GM23248 (cell line): ENCODE measurements at regions not wholly inside any gene's neighbourhood (a gene's known extent, or its start where the extent isn't known, plus 50 kb on each side); places are given as distances from the start of the nearest gene placed in this dataset.

ENCODE experiments used
- DNase-seq: peaks from one replicate; pipeline ENCODE4 v3.0.0-alpha.2; 2015
- H2AFZ ChIP-seq: fragments of 200-600 bp; sonication (generic); 2 replicates; pipeline ENCODE4 v1.6.1; 2016; ENCODE audit warnings: antibody characterized with exemption
- H3F3A ChIP-seq: fragments of 200-600 bp; sonication (generic); 2 replicates; pipeline ENCODE4 v1.6.1; 2016; ENCODE audit warnings: mild to moderate bottlenecking, antibody characterized with exemption, mixed run types; ENCODE audit not compliant: insufficient read depth
- H3K27ac ChIP-seq: fragments of 200-600 bp; sonication (generic); 2 replicates; pipeline ENCODE4 v1.5.1; 2016; ENCODE audit warnings: mild to moderate bottlenecking
- H3K27me3 ChIP-seq: fragments of 200-600 bp; sonication (generic); replicated peaks from 2 replicates; pipeline ENCODE4 v1.6.1; 2016; ENCODE audit warnings: mild to moderate bottlenecking; ENCODE audit not compliant: insufficient read depth
- H3K36me3 ChIP-seq: fragments of 200-600 bp; sonication (generic); 2 replicates; pipeline ENCODE4 v1.6.1; 2016; ENCODE audit warnings: low read depth, mild to moderate bottlenecking
- H3K4me1 ChIP-seq: fragments of 200-600 bp; sonication (generic); 2 replicates; pipeline ENCODE4 v1.6.1; 2016; ENCODE audit warnings: mild to moderate bottlenecking; ENCODE audit not compliant: insufficient read depth
- H3K4me2 ChIP-seq: fragments of 200-600 bp; sonication (generic); one replicate; pipeline ENCODE4 v1.6.1; 2016; ENCODE audit warnings: mild to moderate bottlenecking; ENCODE audit not compliant: unreplicated experiment
- H3K4me3 ChIP-seq: fragments of 200-600 bp; sonication (generic); 2 replicates; pipeline ENCODE4 v1.5.1; 2016; ENCODE audit warnings: mild to moderate bottlenecking
- H3K79me2 ChIP-seq: fragments of 200-600 bp; sonication (generic); 2 replicates; pipeline ENCODE4 v1.6.1; 2016; ENCODE audit warnings: mild to moderate bottlenecking; ENCODE audit not compliant: insufficient read depth
- H3K9ac ChIP-seq: fragments of 200-600 bp; sonication (generic); 2 replicates; pipeline ENCODE4 v1.6.1; 2016; ENCODE audit warnings: mild to moderate bottlenecking
- H3K9me2 ChIP-seq: fragments of 200-600 bp; sonication (generic); 2 replicates; pipeline ENCODE4 v1.6.1; 2016; ENCODE audit warnings: mixed run types, mild to moderate bottlenecking, moderate library complexity; ENCODE audit not compliant: insufficient read depth
- H3K9me3 ChIP-seq: fragments of 200-600 bp; sonication (generic); one replicate; pipeline ENCODE4 v1.6.1; 2017; ENCODE audit warnings: low read depth
- H4K20me1 ChIP-seq: fragments of 200-600 bp; sonication (generic); 2 replicates; pipeline ENCODE4 v1.6.0; 2016; ENCODE audit not compliant: insufficient read depth
- EZH2 ChIP-seq: fragments of 200-600 bp; sonication (generic); IDR thresholded peaks from 2 replicates; pipeline ENCODE4 v1.6.1; 2018; ENCODE audit warnings: antibody characterized with exemption, mild to moderate bottlenecking; ENCODE audit not compliant: insufficient read depth, poor library complexity, severe bottlenecking
- EZH2phosphoT487 ChIP-seq: fragments of 200-600 bp; sonication (generic); IDR thresholded peaks from 2 replicates; pipeline ENCODE4 v1.6.1; 2018; ENCODE audit warnings: antibody characterized with exemption, moderate library complexity, mild to moderate bottlenecking, low read depth; ENCODE audit not compliant: insufficient read depth
- WGBS, 2 experiments: methylation state at CpG; one replicate each; pipeline ENCODE4 v1.1.6; 2015 to 2017; ENCODE audit warnings: low lambda C conversion rate in 2 of 2, low coverage in 1 of 2; ENCODE audit errors: missing lambda C conversion rate in 2 of 2; 5-methylcytosine and 5-hydroxymethylcytosine counted together
- in situ Hi-C: fragments of 300-500 bp; cut with MboI; formaldehyde crosslinking; loops from 2 replicates; pipeline ENCODE4 v1.15.0; 2020

- Histone ChIP-seq H3K9me3 (no peaks in the 10 kb centered on the region), H3K9me2 (no peaks in the 10 kb centered on the region), H2AFZ (no peak overlapping the region), H3K4me3 (no peak overlapping the region), H3K27me3 (no peaks in the 10 kb centered on the region), H4K20me1 (no peaks in the 10 kb centered on the region), H3K27ac (0 out of 2 replicates have a peak overlapping the region, but pooled peaks have one; percentile 12), H3K4me2 (no peak overlapping the region), H3F3A (peaks cover 13% of the 10 kb centered on the region; the same call in 1 of the 2 replicates), H3K79me2 (no peaks in the 10 kb centered on the region), H3K4me1 (peaks cover 17% of the 10 kb centered on the region), H3K36me3 (no peaks in the 10 kb centered on the region), H3K9ac (no peak overlapping the region)
- WGBS, 2 experiments = 39 to 48% methylated on average over 5 of the region's 5 CpGs
- in situ Hi-C loops = loop anchor here (25.0 kb wide), 2 partner anchors 272 to 422 kb away; no protein-coding TSS in a partner anchor
- no peak for TF ChIP-seq EZH2phosphoT487
- no peak for TF ChIP-seq EZH2
- DNase-seq = peak; percentile 78
Observed at GRCh38 chr5:82365744-82366228, 87.6 kb upstream of the RPS23 start.

GRCh38 chr5:82365026-82365425 is 86.9 kb upstream of the RPS23 start:
- peaks cover 13% of the 10 kb centered on the region; the same call in 1 of the 2 replicates for H3F3A ChIP-seq
- in situ Hi-C loops = loop anchor here (25.0 kb wide), 2 partner anchors 272 to 422 kb away; no protein-coding TSS in a partner anchor
- no peaks in the 10 kb centered on the region for H3K9me3 ChIP-seq
- H3K27me3 ChIP-seq = no peaks in the 10 kb centered on the region
- no peak overlapping the region for H3K9ac ChIP-seq
- no peak overlapping the region for H3K4me2 ChIP-seq
- no peaks in the 10 kb centered on the region for H3K36me3 ChIP-seq
- H3K4me3 ChIP-seq = no peak overlapping the region
- H3K79me2 ChIP-seq = no peaks in the 10 kb centered on the region
- H4K20me1 ChIP-seq = no peaks in the 10 kb centered on the region
- DNase-seq = no peak
- 95 to 96% methylated on average over 4 of the region's 4 CpGs for WGBS, 2 experiments
- H2AFZ ChIP-seq = peak overlapping the region; percentile 48
- peaks cover 17% of the 10 kb centered on the region for H3K4me1 ChIP-seq
- TF ChIP-seq EZH2phosphoT487 = no peak
- no peak for TF ChIP-seq EZH2
- no peak overlapping the region for H3K27ac ChIP-seq
- H3K9me2 ChIP-seq = no peaks in the 10 kb centered on the region

GRCh38 chr5:82364497-82364896 is 86.3 kb upstream of the RPS23 start:
- peaks cover 13% of the 10 kb centered on the region; the same call in 1 of the 2 replicates for H3F3A ChIP-seq
- TF ChIP-seq EZH2phosphoT487 = no peak
- no peak for TF ChIP-seq EZH2
- H3K79me2 ChIP-seq = no peaks in the 10 kb centered on the region
- H3K27ac ChIP-seq = no peak overlapping the region
- no peak overlapping the region for H3K4me2 ChIP-seq
- peak overlapping the region; percentile 48 for H2AFZ ChIP-seq
- peaks cover 17% of the 10 kb centered on the region for H3K4me1 ChIP-seq
- H4K20me1 ChIP-seq = no peaks in the 10 kb centered on the region
- no peak overlapping the region for H3K4me3 ChIP-seq
- H3K27me3 ChIP-seq = no peaks in the 10 kb centered on the region
- no peaks in the 10 kb centered on the region for H3K9me3 ChIP-seq
- in situ Hi-C loops = loop anchor here (25.0 kb wide), 2 partner anchors 273 to 423 kb away; no protein-coding TSS in a partner anchor
- no peaks in the 10 kb centered on the region for H3K36me3 ChIP-seq
- no peaks in the 10 kb centered on the region for H3K9me2 ChIP-seq
- no peak overlapping the region for H3K9ac ChIP-seq
- 10 to 13% methylated on average over 5 of the region's 5 CpGs for WGBS, 2 experiments
- DNase-seq = peak; percentile 80

GRCh38 chr5:82363524-82363923 is 85.4 kb upstream of the RPS23 start:
- no peaks in the 10 kb centered on the region for H4K20me1 ChIP-seq
- no peak overlapping the region for H2AFZ ChIP-seq
- no peaks in the 10 kb centered on the region for H3K9me3 ChIP-seq
- no peak overlapping the region for H3K27ac ChIP-seq
- peaks cover 26% of the 10 kb centered on the region for H3K4me1 ChIP-seq
- no peak overlapping the region for H3K9ac ChIP-seq
- H3K36me3 ChIP-seq = no peaks in the 10 kb centered on the region
- TF ChIP-seq EZH2phosphoT487 (no peak), EZH2 (no peak)
- in situ Hi-C loops = loop anchor here (25.0 kb wide), 2 partner anchors 274 to 424 kb away; no protein-coding TSS in a partner anchor
- 98 to 99% methylated on average over 4 of the region's 4 CpGs for WGBS, 2 experiments
- H3K79me2 ChIP-seq = no peaks in the 10 kb centered on the region
- H3K9me2 ChIP-seq = no peaks in the 10 kb centered on the region
- H3F3A ChIP-seq = peaks cover 20% of the 10 kb centered on the region
- no peak overlapping the region for H3K4me2 ChIP-seq
- no peak for DNase-seq
- H3K4me3 ChIP-seq = no peak overlapping the region
- H3K27me3 ChIP-seq = no peaks in the 10 kb centered on the region
